ENCODE measurements at regions not wholly inside any gene's neighbourhood (a gene's known extent, or its start where the extent isn't known, plus 50 kb on each side); places are given as distances from the start of the nearest gene placed in this dataset.

GRCh38 chr16:9185381-9185780 is 93.9 kb downstream of the HAPSTR1 start:
- H3K9me3 ChIP-seq (ENCODE audit: control insufficient read depth, insufficient read depth, low read depth, low read length), result no peaks in the 10 kb centered on the region
- H3K4me3 ChIP-seq (ENCODE audit: low read depth, low read length), result no peak overlapping the region
- no peaks in the 10 kb centered on the region for H3K36me3 ChIP-seq (ENCODE audit: control insufficient read depth in 2 of 2, insufficient read depth in 1 of 2, low read length in 2 of 2)
- H3K27ac ChIP-seq (ENCODE audit: extremely low read depth, low read depth, low read length), result no peak overlapping the region
- TF ChIP-seq CTCF (tag by site-specific recombination; IDR thresholded peaks at IDR 0.05), result no peak
- TF ChIP-seq HOXD13 (CRISPR knock-in tag; IDR thresholded peaks at IDR 0.05; ENCODE audit: borderline replicate concordance), result no peak
- TF ChIP-seq ZNF426 (tag by site-specific recombination; IDR thresholded peaks at IDR 0.05), result no peak
- no peak for TF ChIP-seq ZNF549 (tag by site-specific recombination; IDR thresholded peaks at IDR 0.05)
- no peak for TF ChIP-seq ZNF521 (tag by site-specific recombination; IDR thresholded peaks at IDR 0.05)
- TF ChIP-seq ZNF16 (tag by site-specific recombination; IDR thresholded peaks at IDR 0.05; ENCODE audit: low read depth), result no peak
- POLR2A ChIA-PET, result no interaction called here
- CTCF ChIA-PET, result interaction anchor here (0.6 kb wide), 2 partner anchors 661 to 1337 kb away, joined by 3 read pairs; no protein-coding TSS in a partner anchor
- no peaks in the 10 kb centered on the region for H3K4me1 ChIP-seq (ENCODE audit: control insufficient read depth, insufficient read depth, low read length)

- ChIA-PET POLR2A (no interaction called here), CTCF (no interaction called here)
- Histone ChIP-seq H3K9me3 (ENCODE audit: control insufficient read depth, insufficient read depth, low read depth, low read length) (no peaks in the 10 kb centered on the region), H3K4me3 (ENCODE audit: low read depth, low read length) (no peak overlapping the region), H3K36me3 (ENCODE audit: control insufficient read depth in 2 of 2, insufficient read depth in 1 of 2, low read length in 2 of 2) (no peaks in the 10 kb centered on the region), H3K4me1 (ENCODE audit: control insufficient read depth, insufficient read depth, low read length) (no peaks in the 10 kb centered on the region), H3K27ac (ENCODE audit: extremely low read depth, low read depth, low read length) (no peak overlapping the region)
- TF ChIP-seq HOXC10 (CRISPR knock-in tag; IDR thresholded peaks at IDR 0.05) (no peak), ZNF214 (tag by site-specific recombination; IDR thresholded peaks at IDR 0.05; ENCODE audit: borderline replicate concordance) (no peak), ZNF785 (tag by site-specific recombination; IDR thresholded peaks at IDR 0.05) (no peak)
Observed at GRCh38 chr16:9186061-9186460, 94.6 kb downstream of the HAPSTR1 start.

GRCh38 chr16:9188721-9189120 is 97.3 kb downstream of the HAPSTR1 start:
- ChIA-PET CTCF (interaction anchor here (0.7 kb wide), 1 partner anchor 1069 kb away, joined by 4 read pairs; no protein-coding TSS in a partner anchor), POLR2A (no interaction called here)
- H3K27ac ChIP-seq (ENCODE audit: extremely low read depth, low read depth, low read length), result no peak overlapping the region
- no peak overlapping the region for H3K4me3 ChIP-seq (ENCODE audit: low read depth, low read length)
- no peaks in the 10 kb centered on the region for H3K36me3 ChIP-seq (ENCODE audit: control insufficient read depth in 2 of 2, insufficient read depth in 1 of 2, low read length in 2 of 2)
- no peaks in the 10 kb centered on the region for H3K4me1 ChIP-seq (ENCODE audit: control insufficient read depth, insufficient read depth, low read length)
- no peaks in the 10 kb centered on the region for H3K9me3 ChIP-seq (ENCODE audit: control insufficient read depth, insufficient read depth, low read depth, low read length)
- TF ChIP-seq ZFP69B (tag by site-specific recombination; IDR thresholded peaks at IDR 0.05), result no peak

GRCh38 chr16:9191274-9191850 is 99.9 kb downstream of the HAPSTR1 start:
- Histone ChIP-seq H3K4me3 (ENCODE audit: low read depth, low read length) (no peak overlapping the region), H3K36me3 (ENCODE audit: control insufficient read depth in 2 of 2, insufficient read depth in 1 of 2, low read length in 2 of 2) (no peaks in the 10 kb centered on the region), H3K9me3 (ENCODE audit: control insufficient read depth, insufficient read depth, low read depth, low read length) (no peaks in the 10 kb centered on the region), H3K27ac (ENCODE audit: extremely low read depth, low read depth, low read length) (no peak overlapping the region), H3K4me1 (ENCODE audit: control insufficient read depth, insufficient read depth, low read length) (no peaks in the 10 kb centered on the region)
- ChIA-PET CTCF (no interaction called here), POLR2A (interaction anchor here (0.6 kb wide), 1 partner anchor 1482 kb away, joined by 3 read pairs; no protein-coding TSS in a partner anchor)
- TF ChIP-seq ZNF292 (tag by site-specific recombination; IDR thresholded peaks at IDR 0.05; ENCODE audit: borderline replicate concordance, low read depth), result 0 out of 2 replicates have a peak, but pooled peaks have one; percentile 5
- no peak for TF ChIP-seq YY1 (tag by site-specific recombination; IDR thresholded peaks at IDR 0.05)
- TF ChIP-seq ZNF37A (tag by site-specific recombination; IDR thresholded peaks at IDR 0.05), result no peak
- no peak for TF ChIP-seq ZNF146 (tag by site-specific recombination; IDR thresholded peaks at IDR 0.05)
- TF ChIP-seq ZNF280C (tag by site-specific recombination; IDR thresholded peaks at IDR 0.05), result no peak
- peak; percentile 11; the same call in 1 of the 2 replicates for TF ChIP-seq ZNF785 (tag by site-specific recombination; IDR thresholded peaks at IDR 0.05)
- no peak for TF ChIP-seq ZBTB17 (tag by site-specific recombination; IDR thresholded peaks at IDR 0.05)
- TF ChIP-seq ZNF701 (tag by site-specific recombination; IDR thresholded peaks at IDR 0.05), result no peak
- peak; percentile 29; the same call in 1 of the 2 replicates for TF ChIP-seq ZNF266 (tag by site-specific recombination; IDR thresholded peaks at IDR 0.05; ENCODE audit: low read depth)
- TF ChIP-seq ZNF658 (tag by site-specific recombination; IDR thresholded peaks at IDR 0.05), result 0 out of 2 replicates have a peak, but pooled peaks have one; percentile 50
- TF ChIP-seq WT1 (tag by site-specific recombination; IDR thresholded peaks at IDR 0.05), result no peak
- peak; percentile 86 for TF ChIP-seq ZNF513 (tag by site-specific recombination; IDR thresholded peaks at IDR 0.05)
- no peak for TF ChIP-seq ZNF302 (tag by site-specific recombination; IDR thresholded peaks at IDR 0.05; ENCODE audit: low read depth)
